ENCODE measurements at regions not wholly inside any gene's neighbourhood (a gene's known extent, or its start where the extent isn't known, plus 50 kb on each side); places are given as distances from the start of the nearest gene placed in this dataset.

GRCh38 chrY:7452246-7452645 lies 540.7 kb upstream of the AMELY start:
- TF ChIP-seq CTCF (IDR thresholded peaks at IDR 0.05) (no peak), POLR2A (IDR thresholded peaks at IDR 0.05) (no peak)
